HG03565 (cell line): ENCODE measurements at regions not wholly inside any gene's neighbourhood (a gene's known extent, or its start where the extent isn't known, plus 50 kb on each side); places are given as distances from the start of the nearest gene placed in this dataset.
"Not testable (repeated sequence)": the region's sequence is repeated elsewhere in the genome, so short reads cannot be mapped to it uniquely, and the experiment has no call there.

ENCODE experiments used
- ATAC-seq: cut with Tn5 transposase; IDR thresholded peaks from one replicate; pipeline ENCODE4 v1.9.1; 2021; ENCODE audit warnings: mild to moderate bottlenecking, moderate library complexity; ENCODE audit not compliant: unreplicated experiment

- no peak for ATAC-seq
Observed at GRCh38 chr10:6986927-6987326, 406.9 kb upstream of the PRKCQ start.

GRCh38 chr10:6985644-6986043, 405.6 kb upstream of the PRKCQ start:
- no peak for ATAC-seq

GRCh38 chr10:6984971-6985370, 404.9 kb upstream of the PRKCQ start:
- no peak for ATAC-seq

- not testable (repeated sequence) for ATAC-seq
Observed at GRCh38 chr10:6984016-6984415, 403.9 kb upstream of the PRKCQ start.

- ATAC-seq = no peak
Observed at GRCh38 chr10:6980353-6980752, 400.3 kb upstream of the PRKCQ start.

- no peak for ATAC-seq
Observed at GRCh38 chr10:6979371-6979770, 399.3 kb upstream of the PRKCQ start.

- no peak for ATAC-seq
Observed at GRCh38 chr10:6978187-6978627, 398.1 kb upstream of the PRKCQ start.

GRCh38 chr10:6977398-6978186, 397.5 kb upstream of the PRKCQ start:
- ATAC-seq = no peak

GRCh38 chr10:6973899-6974298, 393.8 kb upstream of the PRKCQ start:
- no peak for ATAC-seq

- ATAC-seq = no peak
Observed at GRCh38 chr10:6972226-6972625, 392.1 kb upstream of the PRKCQ start.

GRCh38 chr10:6969659-6970058, 389.6 kb upstream of the PRKCQ start:
- no peak for ATAC-seq

- no peak for ATAC-seq
Observed at GRCh38 chr10:6964543-6964942, 384.5 kb upstream of the PRKCQ start.

- ATAC-seq = no peak
Observed at GRCh38 chr10:6962576-6962975, 382.5 kb upstream of the PRKCQ start.

- ATAC-seq = no peak
Observed at GRCh38 chr10:6958711-6959110, 378.6 kb upstream of the PRKCQ start.

- no peak for ATAC-seq
Observed at GRCh38 chr10:6958254-6958653, 378.2 kb upstream of the PRKCQ start.

- ATAC-seq = no peak
Observed at GRCh38 chr10:6957851-6958250, 377.8 kb upstream of the PRKCQ start.

GRCh38 chr10:6956562-6956961, 376.5 kb upstream of the PRKCQ start:
- ATAC-seq = no peak

- no peak for ATAC-seq
Observed at GRCh38 chr10:6953271-6953801, 373.3 kb upstream of the PRKCQ start.

GRCh38 chr10:6951732-6952131, 371.7 kb upstream of the PRKCQ start:
- no peak for ATAC-seq

- no peak for ATAC-seq
Observed at GRCh38 chr10:6950133-6950532, 370.1 kb upstream of the PRKCQ start.

- ATAC-seq = no peak
Observed at GRCh38 chr10:6944436-6944835, 364.4 kb upstream of the PRKCQ start.

GRCh38 chr10:6938384-6938783, 358.3 kb upstream of the PRKCQ start:
- no peak for ATAC-seq

- no peak for ATAC-seq
Observed at GRCh38 chr10:6936931-6937330, 356.9 kb upstream of the PRKCQ start.
